GM23338 (cell line): ENCODE measurements at regions not wholly inside any gene's neighbourhood (a gene's known extent, or its start where the extent isn't known, plus 50 kb on each side); places are given as distances from the start of the nearest gene placed in this dataset.

Experiments used
- CREB1 ChIP-seq: fragments of 250-450 bp; sonication (Bioruptor Pico); IDR thresholded peaks from 2 replicates; pipeline ENCODE4 v1.5.0; 2020; ENCODE audit warnings: low read depth, mild to moderate bottlenecking, moderate library complexity
- EZH2phosphoT487 ChIP-seq: fragments of 200-600 bp; sonication (generic); IDR thresholded peaks from one replicate; pipeline ENCODE4 v1.8.1; 2018; ENCODE audit warnings: antibody characterized with exemption; ENCODE audit not compliant: unreplicated experiment
- ZNF331 ChIP-seq: fragments of 250-450 bp; sonication (Bioruptor Pico); IDR thresholded peaks from 2 replicates; pipeline ENCODE4 v1.5.0; 2020; ENCODE audit warnings: low read depth, mild to moderate bottlenecking, moderate library complexity
- TF ChIP-seq, protein P1 (sequence below), 2 experiments: fragments of 200-600 bp in 1 of 2; sonication (generic) in 1 of 2; conservative IDR thresholded peaks; 2 replicates each; pipeline versions ENCODE4 v1.5.1 to v1.6.1; 2016 to 2017; ENCODE audit warnings: antibody characterized with exemption in 2 of 2, low read depth in 2 of 2, mild to moderate bottlenecking in 2 of 2, moderate library complexity in 1 of 2

DNA sequence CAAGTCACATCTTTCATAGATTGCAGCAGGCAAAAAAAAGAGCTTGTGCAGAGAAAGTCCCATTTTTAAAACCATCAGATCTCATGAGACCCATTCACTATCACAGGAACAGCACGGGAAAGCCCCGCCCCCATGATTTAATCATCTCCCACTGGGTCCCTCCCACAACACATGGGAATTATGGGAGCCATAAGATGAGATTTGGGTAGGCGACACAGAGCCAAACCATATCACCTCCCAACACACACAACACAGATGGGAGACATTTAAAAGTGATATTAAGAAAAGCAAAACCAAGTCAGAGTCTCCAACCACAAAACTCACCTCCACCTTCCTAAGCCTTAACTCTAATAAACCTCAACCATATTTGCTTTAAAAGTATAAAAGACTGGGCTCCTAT lies 61.5 kb upstream of the TIAM1 start:
- TF ChIP-seq, protein P1, sequence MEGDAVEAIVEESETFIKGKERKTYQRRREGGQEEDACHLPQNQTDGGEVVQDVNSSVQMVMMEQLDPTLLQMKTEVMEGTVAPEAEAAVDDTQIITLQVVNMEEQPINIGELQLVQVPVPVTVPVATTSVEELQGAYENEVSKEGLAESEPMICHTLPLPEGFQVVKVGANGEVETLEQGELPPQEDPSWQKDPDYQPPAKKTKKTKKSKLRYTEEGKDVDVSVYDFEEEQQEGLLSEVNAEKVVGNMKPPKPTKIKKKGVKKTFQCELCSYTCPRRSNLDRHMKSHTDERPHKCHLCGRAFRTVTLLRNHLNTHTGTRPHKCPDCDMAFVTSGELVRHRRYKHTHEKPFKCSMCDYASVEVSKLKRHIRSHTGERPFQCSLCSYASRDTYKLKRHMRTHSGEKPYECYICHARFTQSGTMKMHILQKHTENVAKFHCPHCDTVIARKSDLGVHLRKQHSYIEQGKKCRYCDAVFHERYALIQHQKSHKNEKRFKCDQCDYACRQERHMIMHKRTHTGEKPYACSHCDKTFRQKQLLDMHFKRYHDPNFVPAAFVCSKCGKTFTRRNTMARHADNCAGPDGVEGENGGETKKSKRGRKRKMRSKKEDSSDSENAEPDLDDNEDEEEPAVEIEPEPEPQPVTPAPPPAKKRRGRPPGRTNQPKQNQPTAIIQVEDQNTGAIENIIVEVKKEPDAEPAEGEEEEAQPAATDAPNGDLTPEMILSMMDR (conservative IDR thresholded peaks at IDR 0.05; ENCODE audit: low read depth in 2 of 2): no peak; a peak in 1 of 4 replicates
- TF ChIP-seq EZH2phosphoT487 (no peak), ZNF331 (CRISPR knock-in tag) (no peak), CREB1 (CRISPR knock-in tag) (no peak)
